Activated CD4-positive, alpha-beta T cell treated with anti-CD3 and anti-CD28 coated beads, Interleukin-2, Interleukin-4, amounts not matched to agents 100 ng/mL and 50 ng/mL, durations not matched to agents 16 hours and 8 hours (primary cell): ENCODE measurements at regions not wholly inside any gene's neighbourhood (a gene's known extent, or its start where the extent isn't known, plus 50 kb on each side); places are given as distances from the start of the nearest gene placed in this dataset.
"Not testable (repeated sequence)": the region's sequence is repeated elsewhere in the genome, so short reads cannot be mapped to it uniquely, and the experiment has no call there.

Experiments
- DNase-seq: peaks from one replicate; pipeline ENCODE4 v3.0.0-alpha.2; 2020; ENCODE audit warnings: low spot score

GRCh38 chr21:7829411-7829810 is 2692.0 kb upstream of the TPTE start:
- not testable (repeated sequence) for DNase-seq

- DNase-seq: not testable (repeated sequence)
Measured at GRCh38 chr21:7837315-7837714, 2684.1 kb upstream of the TPTE start.

GRCh38 chr21:7853426-7853825 is 2668.0 kb upstream of the TPTE start:
- not testable (repeated sequence) for DNase-seq

- DNase-seq: not testable (repeated sequence)
Measured at GRCh38 chr21:7853836-7854235, 2667.5 kb upstream of the TPTE start.
